ENCODE measurements at regions not wholly inside any gene's neighbourhood (a gene's known extent, or its start where the extent isn't known, plus 50 kb on each side); places are given as distances from the start of the nearest gene placed in this dataset.

- DNase-seq (ENCODE audit: low read depth) = no peak
Observed at GRCh38 chr13:39244561-39245230, 206.4 kb downstream of the NHLRC3 start.

DNA sequence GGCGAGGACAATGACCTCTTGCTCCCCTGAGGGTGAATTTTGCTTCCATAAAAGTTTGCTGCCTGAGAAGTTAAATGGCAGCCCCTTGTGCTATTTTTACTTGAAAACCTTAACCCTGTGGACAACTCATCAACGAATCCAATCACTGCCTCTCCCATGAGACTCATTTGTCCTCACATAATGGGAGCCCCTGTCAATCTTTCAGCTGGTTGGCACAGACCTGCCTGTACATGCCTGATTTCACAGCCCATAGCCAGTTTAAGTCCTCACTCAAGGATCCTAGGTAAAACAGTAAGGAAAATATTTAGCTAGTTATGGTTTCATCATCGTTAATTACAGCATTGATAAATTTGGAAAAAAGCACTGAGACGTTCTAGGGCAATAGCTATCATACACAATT lies 207.4 kb downstream of the NHLRC3 start:
- no peak for DNase-seq (ENCODE audit: low read depth)

DNA sequence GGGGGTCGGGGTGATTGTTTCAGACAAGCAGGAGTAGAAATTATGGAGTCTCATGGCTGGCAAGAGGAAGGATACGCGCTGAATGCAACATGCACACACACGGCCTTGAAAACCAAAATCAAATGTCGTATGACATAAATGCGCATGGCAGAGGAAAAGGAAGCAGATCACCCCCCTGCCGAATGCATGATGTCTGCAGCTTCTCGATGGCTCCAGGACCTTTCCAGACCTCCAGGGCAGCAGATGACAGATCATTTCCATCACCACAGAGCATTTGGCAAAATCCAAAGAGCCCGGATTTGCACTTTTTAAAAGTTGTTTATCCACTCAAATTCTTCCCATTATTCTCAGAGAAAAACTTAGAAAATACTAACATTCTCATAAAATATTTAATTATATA lies 211.7 kb downstream of the NHLRC3 start:
- DNase-seq (ENCODE audit: low read depth) = no peak

- DNase-seq (ENCODE audit: low read depth) = no peak
Observed at GRCh38 chr13:39250440-39250839, 212.2 kb downstream of the NHLRC3 start.

DNA sequence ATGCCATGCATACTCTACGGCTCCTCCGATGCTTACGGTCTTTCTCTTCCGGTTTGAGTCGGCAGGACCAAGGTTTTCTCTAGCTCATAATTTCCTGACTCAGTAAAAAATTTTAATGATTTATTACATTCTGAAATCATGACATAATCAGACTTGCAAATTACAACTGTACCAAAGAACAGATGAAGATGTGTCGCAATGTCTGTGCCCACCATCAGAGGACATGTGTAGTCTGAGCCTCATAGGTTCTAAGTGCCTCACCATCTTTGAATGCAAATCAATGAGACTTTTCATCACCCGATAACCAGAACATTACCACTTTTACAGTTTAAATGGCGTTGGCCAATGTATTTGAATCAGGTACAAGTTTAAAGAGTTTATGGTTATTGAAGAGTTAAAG lies 213.1 kb downstream of the NHLRC3 start:
- DNase-seq (ENCODE audit: low read depth) = no peak

DNA sequence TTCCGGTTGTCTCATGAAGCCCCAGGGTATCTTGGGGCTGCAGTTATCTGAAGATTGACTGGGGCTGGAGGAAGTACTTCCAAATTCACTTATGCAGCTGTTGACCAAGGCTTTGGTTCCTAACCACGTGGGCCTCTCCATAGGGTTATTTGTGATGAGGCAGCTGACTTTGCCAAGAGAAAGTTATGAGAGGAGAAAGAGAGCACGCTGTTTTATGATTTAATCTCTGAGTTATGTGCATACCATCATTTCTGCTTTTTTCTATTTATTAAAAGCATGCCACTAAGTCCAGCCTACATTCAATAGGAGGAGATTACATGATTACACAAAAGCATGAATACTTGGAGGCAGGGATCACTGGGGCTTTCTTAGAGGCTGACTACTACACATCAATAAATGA lies 215.5 kb downstream of the NHLRC3 start:
- DNase-seq (ENCODE audit: low read depth) = peak; percentile 17

GRCh38 chr13:39254601-39255000 lies 216.3 kb downstream of the NHLRC3 start:
- DNase-seq (ENCODE audit: low read depth) = no peak

DNA sequence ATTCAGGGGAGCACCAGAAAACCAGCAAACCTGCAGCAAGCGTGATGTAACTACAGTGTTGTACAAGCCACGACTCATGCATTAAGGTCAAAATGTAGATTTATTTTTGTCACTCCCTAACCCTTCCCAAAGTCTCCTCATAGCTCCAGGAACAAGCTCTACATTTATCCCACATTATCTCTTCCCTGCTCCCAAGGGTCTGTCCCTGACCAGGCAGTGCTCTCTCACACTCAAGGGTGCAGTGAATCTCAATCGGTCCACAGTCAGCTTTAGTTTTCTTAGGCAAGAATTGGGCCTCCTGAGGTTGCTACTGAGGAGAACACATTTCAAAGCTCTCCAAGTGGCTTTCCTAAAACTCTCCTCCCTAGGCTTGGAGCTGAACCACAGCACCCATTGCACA lies 219.4 kb downstream of the NHLRC3 start:
- DNase-seq (ENCODE audit: low read depth) = no peak

GRCh38 chr13:39259371-39260140 lies 221.3 kb downstream of the NHLRC3 start:
- no peak for DNase-seq (ENCODE audit: low read depth)

- peak; percentile 33 for DNase-seq (ENCODE audit: low read depth)
Observed at GRCh38 chr13:39263033-39263432, 224.8 kb downstream of the NHLRC3 start.

GRCh38 chr13:39263531-39263930 lies 225.3 kb downstream of the NHLRC3 start:
- DNase-seq (ENCODE audit: low read depth) = no peak

DNA sequence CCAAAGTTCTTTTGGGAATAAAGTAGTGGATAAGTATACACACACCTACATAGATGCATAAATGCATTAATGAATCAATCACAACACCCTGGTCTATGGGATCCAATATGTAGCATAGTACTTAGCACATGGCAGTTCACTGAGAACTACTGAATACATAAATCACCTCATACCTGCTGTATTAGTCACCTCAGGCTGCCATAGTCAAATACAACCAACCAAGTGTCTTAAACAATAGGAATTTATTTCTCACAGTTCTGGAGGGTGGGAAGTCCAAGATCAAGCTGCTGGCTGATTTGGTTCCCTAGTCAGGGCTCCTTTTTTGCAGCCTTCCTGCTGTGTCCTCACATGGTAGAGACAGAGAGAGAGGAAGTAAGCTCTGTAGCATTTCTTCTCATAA lies 228.2 kb downstream of the NHLRC3 start:
- no peak for DNase-seq (ENCODE audit: low read depth)

GRCh38 chr13:39268398-39268797 lies 230.1 kb downstream of the NHLRC3 start:
- DNase-seq (ENCODE audit: low read depth) = no peak

DNA sequence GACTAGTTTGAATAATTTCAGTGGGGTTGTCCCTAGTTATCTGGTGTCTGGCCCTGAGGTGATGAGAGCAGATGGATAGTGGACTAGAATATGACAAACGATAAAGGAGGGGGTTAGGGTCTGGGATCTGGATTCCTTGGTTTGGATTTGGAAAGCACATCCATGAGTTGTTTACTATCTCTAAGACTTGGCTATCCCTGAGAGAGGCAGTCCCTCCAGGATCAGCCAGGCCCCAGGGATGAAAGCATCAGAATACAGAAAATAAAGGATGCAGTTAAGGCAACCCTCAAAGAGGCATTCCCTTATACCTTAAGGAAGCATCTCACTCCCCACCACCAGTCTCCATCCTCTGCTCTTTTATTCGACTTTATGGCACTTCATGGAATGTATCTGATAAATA lies 230.7 kb downstream of the NHLRC3 start:
- DNase-seq (ENCODE audit: low read depth) = no peak

GRCh38 chr13:39269411-39269810 lies 231.2 kb downstream of the NHLRC3 start:
- no peak for DNase-seq (ENCODE audit: low read depth)

DNA sequence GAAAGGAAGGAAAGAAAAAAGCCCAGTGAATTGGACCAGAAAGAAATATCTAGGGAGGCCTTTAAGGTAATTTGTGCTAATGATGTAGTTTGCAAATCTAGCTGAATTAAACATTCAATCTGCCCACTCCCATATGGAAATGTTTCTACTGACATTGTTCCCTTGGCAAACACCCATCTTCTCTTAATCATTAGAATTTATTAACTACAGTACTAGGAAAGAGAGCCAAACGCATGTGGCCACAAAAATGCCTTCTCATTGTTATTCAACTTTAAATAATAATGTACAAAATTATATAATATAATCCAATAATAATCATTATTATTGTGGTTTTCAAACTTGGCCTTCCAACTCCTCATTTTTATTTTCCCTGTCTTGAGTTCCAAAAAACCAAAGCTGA lies 234.7 kb downstream of the NHLRC3 start:
- no peak for DNase-seq (ENCODE audit: low read depth)

GRCh38 chr13:39273953-39274738 lies 235.9 kb downstream of the NHLRC3 start:
- no peak for DNase-seq (ENCODE audit: low read depth)

DNA sequence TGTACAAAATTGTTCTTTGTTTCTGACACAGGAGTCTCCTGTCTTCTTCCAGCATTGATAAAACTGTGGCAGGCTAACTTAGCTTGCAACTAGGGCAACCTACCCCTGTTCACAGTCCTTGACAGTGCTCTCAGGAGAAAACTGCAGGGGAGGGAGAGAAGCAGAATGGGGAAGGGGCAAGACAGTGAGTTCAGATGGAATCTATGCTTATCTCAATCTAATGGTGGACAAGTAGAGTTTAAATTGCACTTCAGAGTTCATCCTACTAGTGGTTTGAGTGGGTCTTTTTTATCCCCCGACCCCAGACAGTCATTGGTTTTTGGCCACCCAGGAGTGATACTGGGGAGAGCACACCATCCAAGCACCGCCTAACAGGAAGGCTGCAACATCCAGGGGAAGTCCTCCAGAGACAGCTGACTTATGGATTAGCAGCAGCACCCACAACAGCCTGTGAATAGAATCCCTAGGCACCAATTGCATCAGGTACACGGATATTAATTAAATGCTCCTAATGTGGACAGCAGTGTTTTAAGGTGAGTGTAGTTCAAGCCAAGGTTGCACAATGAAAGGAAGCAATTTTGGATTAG lies 236.6 kb downstream of the NHLRC3 start:
- DNase-seq (ENCODE audit: low read depth) = no peak

DNA sequence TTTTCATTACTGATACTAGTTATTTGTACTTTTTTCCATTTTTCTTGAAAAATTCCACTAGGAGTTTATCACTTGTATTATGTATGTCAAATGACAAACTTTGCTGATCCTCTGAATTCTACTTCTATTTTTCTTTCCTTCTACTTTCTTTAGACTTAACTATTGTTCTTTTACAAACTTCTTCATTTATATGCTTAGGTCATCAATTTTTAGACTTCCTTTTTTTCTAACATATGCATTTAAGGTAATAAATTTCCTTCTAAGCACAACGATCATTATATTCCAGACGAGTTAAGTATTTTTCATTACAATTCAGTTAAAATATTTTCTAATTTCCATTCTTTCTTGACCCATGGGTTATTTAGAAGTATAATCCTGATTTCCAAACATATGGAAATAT lies 240.8 kb downstream of the NHLRC3 start:
- DNase-seq (ENCODE audit: low read depth) = no peak

DNA sequence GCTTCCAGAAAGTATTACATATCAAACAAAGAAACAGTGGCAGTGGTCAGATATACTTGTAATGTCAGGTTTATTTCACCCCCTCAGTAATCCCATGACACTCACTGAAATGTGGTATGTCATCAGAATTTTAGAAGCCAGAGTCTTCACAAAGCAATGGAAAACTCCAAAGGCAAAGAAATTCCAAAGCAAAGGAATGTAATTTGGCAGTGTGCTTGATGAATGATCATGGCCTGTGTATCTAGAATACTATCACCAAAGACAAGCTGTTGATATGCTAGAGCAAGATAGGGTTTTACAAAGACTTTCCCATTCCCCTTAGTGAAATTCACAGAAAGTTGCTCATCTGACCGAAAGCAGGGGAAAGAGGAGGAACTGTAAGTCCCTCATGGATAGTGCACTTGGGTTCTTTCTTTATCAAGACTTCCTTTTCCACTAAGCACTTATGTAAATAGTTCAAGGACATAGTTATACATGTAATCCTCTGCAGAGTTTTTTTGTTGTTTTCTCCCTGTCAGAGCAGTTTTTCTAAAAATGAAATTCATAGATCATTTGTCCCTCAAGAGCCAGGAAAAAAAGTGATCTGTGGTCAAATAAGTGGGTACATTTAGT lies 243.4 kb downstream of the NHLRC3 start:
- DNase-seq (ENCODE audit: low read depth) = peak; percentile 3

DNA sequence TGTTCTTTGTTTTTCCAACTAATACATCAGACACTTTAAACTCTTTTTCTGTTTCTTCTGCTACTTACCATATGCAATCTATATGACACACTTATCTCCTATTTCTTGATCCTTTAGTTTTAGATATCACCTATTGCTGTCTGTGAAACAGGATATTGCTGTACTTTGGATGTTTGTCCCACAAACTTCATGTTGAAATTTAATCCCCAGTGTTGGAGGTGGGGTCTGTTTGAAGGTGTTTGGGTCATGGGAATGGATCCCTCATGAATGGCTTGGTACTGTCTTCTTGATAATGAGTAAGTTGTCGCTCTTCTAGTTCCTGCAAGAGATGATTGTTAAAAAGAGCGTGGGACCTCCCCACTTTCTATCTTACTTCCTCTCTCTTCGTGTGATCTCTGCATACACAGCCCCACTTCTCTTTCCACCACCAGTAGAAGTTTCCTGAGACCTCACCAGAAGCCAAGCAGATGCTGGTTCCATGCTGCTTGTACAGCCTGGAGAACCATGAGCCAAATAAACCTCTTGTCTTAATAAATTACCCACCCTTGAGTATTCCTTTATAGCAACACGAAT lies 244.2 kb downstream of the NHLRC3 start:
- DNase-seq (ENCODE audit: low read depth) = no peak

GRCh38 chr13:39283072-39283471 lies 244.8 kb downstream of the NHLRC3 start:
- DNase-seq (ENCODE audit: low read depth) = no peak

Measured in stromal cell of bone marrow (primary cell).